ENCODE measurements at regions not wholly inside any gene's neighbourhood (a gene's known extent, or its start where the extent isn't known, plus 50 kb on each side); places are given as distances from the start of the nearest gene placed in this dataset.

- no peak overlapping the region for H3K4me3 ChIP-seq (ENCODE audit: low read depth, low read length)
- no peak for DNase-seq (ENCODE audit: low read depth)
- TF ChIP-seq CTCF (IDR thresholded peaks at IDR 0.05; ENCODE audit: control insufficient read depth, extremely low read depth, insufficient read depth): no peak
These were observed 298.8 kb upstream of the IRX3 start for GRCh38 chr16:54585094-54585997.

GRCh38 chr16:54584121-54584520 is 297.5 kb upstream of the IRX3 start:
- DNase-seq (ENCODE audit: low read depth): no peak
- TF ChIP-seq CTCF (IDR thresholded peaks at IDR 0.05; ENCODE audit: control insufficient read depth, extremely low read depth, insufficient read depth): no peak

GRCh38 chr16:54582631-54583250 is 296.2 kb upstream of the IRX3 start:
- no peak overlapping the region for H3K4me3 ChIP-seq (ENCODE audit: low read depth, low read length)
- no peak for TF ChIP-seq CTCF (IDR thresholded peaks at IDR 0.05; ENCODE audit: control insufficient read depth, extremely low read depth, insufficient read depth)
- DNase-seq (ENCODE audit: low read depth): no peak

More at GRCh38 chr16:54584121-54584520, 297.5 kb upstream of the IRX3 start:
- H3K4me3 ChIP-seq (ENCODE audit: low read depth, low read length): no peak overlapping the region

- no peak overlapping the region for H3K4me3 ChIP-seq (ENCODE audit: low read depth, low read length)
- no peak for TF ChIP-seq CTCF (IDR thresholded peaks at IDR 0.05; ENCODE audit: control insufficient read depth, extremely low read depth, insufficient read depth)
- no peak for DNase-seq (ENCODE audit: low read depth)
These were observed 292.6 kb upstream of the IRX3 start for GRCh38 chr16:54579106-54579728.

- no peak overlapping the region for H3K4me3 ChIP-seq (ENCODE audit: low read depth, low read length)
- no peak for TF ChIP-seq CTCF (IDR thresholded peaks at IDR 0.05; ENCODE audit: control insufficient read depth, extremely low read depth, insufficient read depth)
- DNase-seq (ENCODE audit: low read depth): no peak
These were observed 291.1 kb upstream of the IRX3 start for GRCh38 chr16:54577651-54578128.

- no peak for DNase-seq (ENCODE audit: low read depth)
- TF ChIP-seq CTCF (IDR thresholded peaks at IDR 0.05; ENCODE audit: control insufficient read depth, extremely low read depth, insufficient read depth): no peak
- no peak overlapping the region for H3K4me3 ChIP-seq (ENCODE audit: low read depth, low read length)
These were observed 290.2 kb upstream of the IRX3 start for GRCh38 chr16:54576785-54577184.

All from LNCaP clone FGC (cell line).